Stimulated activated naive CD8-positive, alpha-beta T cell treated with anti-CD3 and anti-CD28 coated beads, Interleukin-15, amount 100 ng/mL, for 72 hours (primary cell): ENCODE measurements at regions not wholly inside any gene's neighbourhood (a gene's known extent, or its start where the extent isn't known, plus 50 kb on each side); places are given as distances from the start of the nearest gene placed in this dataset.

ENCODE experiments used
- ATAC-seq: fragments of 150-1000 bp; cut with Tn5 transposase; 2 replicates; pipeline ENCODE4 v1.10.0; 2021; ENCODE audit warnings: mild to moderate bottlenecking, moderate library complexity
- DNase-seq, 2 donors: peaks; one replicate each; pipeline ENCODE4 v3.0.0; 2021 to 2022
- H3K27ac Mint-ChIP-seq, 2 donors: one replicate each; pipeline ENCODE4 v1.8.0; 2022; ENCODE audit warnings: mild to moderate bottlenecking in 2 of 2, mixed read lengths in 2 of 2, moderate library complexity in 2 of 2
- H3K27me3 Mint-ChIP-seq: one replicate; pipeline ENCODE4 v1.8.0; 2022; ENCODE audit warnings: mixed read lengths
- H3K4me1 Mint-ChIP-seq: one replicate; pipeline ENCODE4 v1.8.0; 2022; ENCODE audit warnings: mild to moderate bottlenecking, mixed read lengths
- H3K4me3 Mint-ChIP-seq, 2 donors: one replicate each; pipeline ENCODE4 v1.8.0; 2022; ENCODE audit warnings: mild to moderate bottlenecking in 2 of 2, mixed read lengths in 2 of 2, moderate library complexity in 1 of 2
- H3K9me3 Mint-ChIP-seq, 2 donors: one replicate each; pipeline ENCODE4 v1.8.0; 2022; ENCODE audit warnings: mixed read lengths in 2 of 2

DNA sequence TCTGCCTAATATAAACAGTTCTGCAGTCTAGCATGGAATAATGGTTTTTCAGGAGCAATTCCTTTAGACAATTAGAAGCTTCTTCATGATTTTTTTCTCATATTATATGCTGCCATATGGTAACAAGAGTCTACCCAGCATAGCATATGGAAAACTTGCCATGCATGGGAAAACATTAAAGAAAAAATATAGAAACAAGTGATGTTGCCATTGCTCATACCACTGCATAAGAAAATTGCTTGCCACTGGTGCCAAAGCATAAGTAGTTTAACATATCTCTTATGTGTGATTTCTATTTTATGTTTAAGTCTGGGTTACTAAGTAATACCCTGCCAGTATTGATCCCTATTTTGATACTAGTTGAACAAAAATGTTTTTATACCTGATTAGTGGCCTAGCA is 171.2 kb downstream of the CCDC59 start:
- Mint-ChIP-seq H3K9me3 (peaks cover 16 to 20% of the 10 kb centered on the region in 2 donors), H3K27ac (no peak overlapping the region), H3K4me3 (no peak overlapping the region), H3K27me3 (no peaks in the 10 kb centered on the region), H3K4me1 (no peaks in the 10 kb centered on the region)
- DNase-seq (no peak), ATAC-seq (no peak)

DNA sequence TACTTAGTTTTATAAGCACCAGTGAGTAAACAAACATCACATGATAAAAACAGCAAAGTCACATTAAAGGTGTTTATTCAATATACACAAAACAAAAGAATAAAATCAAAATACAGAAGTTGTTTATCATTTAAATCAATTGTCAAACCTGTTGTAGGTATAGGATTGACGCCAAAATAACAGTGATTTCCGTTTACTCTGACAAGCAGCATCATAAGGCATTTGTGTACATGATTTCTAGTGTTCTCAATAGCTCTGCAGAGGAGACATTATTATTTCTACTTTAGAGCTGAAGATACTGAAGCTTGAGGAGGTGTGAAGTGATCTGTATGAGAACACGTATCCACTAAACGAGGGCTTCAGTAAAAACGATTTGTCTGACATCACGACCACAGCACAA is 171.9 kb downstream of the CCDC59 start:
- H3K9me3 Mint-ChIP-seq: peaks cover 19 to 20% of the 10 kb centered on the region in 2 donors
- no peak overlapping the region for H3K4me3 Mint-ChIP-seq
- no peak overlapping the region for H3K27ac Mint-ChIP-seq
- no peaks in the 10 kb centered on the region for H3K4me1 Mint-ChIP-seq
- no peak for ATAC-seq
- DNase-seq: no peak
- H3K27me3 Mint-ChIP-seq: no peaks in the 10 kb centered on the region

DNA sequence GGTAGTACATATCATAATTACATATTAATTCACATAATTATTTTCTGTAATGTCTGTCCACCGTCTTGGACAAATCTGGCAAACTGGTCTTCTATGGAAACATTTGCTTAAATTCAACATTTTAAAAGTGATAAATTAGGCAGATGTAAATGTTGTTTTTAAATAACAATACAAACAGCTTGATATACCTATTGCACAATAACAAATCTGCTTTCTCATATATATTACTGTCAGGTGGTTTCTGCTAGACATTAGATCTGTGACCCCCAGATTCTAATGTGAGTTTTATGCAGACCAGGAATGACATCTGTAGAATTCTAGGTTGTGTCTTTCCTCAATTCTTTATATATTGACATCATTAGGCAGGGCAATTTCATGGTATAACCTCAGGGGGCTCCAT is 173.3 kb downstream of the CCDC59 start:
- H3K27ac Mint-ChIP-seq: no peak overlapping the region
- peaks cover 10 to 20% of the 10 kb centered on the region in 2 donors for H3K9me3 Mint-ChIP-seq
- H3K4me1 Mint-ChIP-seq: no peaks in the 10 kb centered on the region
- H3K27me3 Mint-ChIP-seq: no peaks in the 10 kb centered on the region
- ATAC-seq (no peak), DNase-seq (no peak)
- H3K4me3 Mint-ChIP-seq: no peak overlapping the region

DNA sequence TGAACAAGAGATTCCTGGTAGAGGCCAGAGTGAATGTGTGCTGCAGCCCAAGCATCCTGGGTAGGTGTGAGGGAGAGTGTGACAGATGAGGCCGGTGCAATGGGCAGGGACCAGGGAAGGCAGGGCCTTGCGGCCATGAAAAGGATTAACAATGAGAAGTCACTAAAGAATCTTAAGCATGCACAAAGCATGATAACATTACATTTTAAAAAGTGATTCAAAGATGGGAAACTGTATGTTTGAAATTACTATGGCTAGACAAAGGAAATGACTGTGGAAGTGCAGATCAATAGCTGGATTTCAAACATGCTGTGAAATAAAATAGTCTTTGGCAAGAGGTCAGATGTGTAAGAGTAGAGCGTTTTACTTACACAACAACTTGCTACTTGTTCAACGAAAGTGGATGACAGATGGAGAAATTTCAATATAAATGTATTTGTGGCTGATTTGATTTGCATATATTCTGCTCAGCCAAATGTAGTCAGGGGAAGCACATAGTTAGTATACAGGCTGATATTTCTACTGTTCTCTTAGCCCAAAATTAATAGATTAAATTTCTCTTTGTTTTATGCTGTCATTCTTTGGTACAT is 175.5 kb downstream of the CCDC59 start:
- H3K4me1 Mint-ChIP-seq: no peaks in the 10 kb centered on the region
- no peak overlapping the region for H3K27ac Mint-ChIP-seq
- no peak overlapping the region for H3K4me3 Mint-ChIP-seq
- H3K9me3 Mint-ChIP-seq: peaks cover 6% of the 10 kb centered on the region in 2 donors
- no peaks in the 10 kb centered on the region for H3K27me3 Mint-ChIP-seq
- ATAC-seq (no peak), DNase-seq (no peak)

DNA sequence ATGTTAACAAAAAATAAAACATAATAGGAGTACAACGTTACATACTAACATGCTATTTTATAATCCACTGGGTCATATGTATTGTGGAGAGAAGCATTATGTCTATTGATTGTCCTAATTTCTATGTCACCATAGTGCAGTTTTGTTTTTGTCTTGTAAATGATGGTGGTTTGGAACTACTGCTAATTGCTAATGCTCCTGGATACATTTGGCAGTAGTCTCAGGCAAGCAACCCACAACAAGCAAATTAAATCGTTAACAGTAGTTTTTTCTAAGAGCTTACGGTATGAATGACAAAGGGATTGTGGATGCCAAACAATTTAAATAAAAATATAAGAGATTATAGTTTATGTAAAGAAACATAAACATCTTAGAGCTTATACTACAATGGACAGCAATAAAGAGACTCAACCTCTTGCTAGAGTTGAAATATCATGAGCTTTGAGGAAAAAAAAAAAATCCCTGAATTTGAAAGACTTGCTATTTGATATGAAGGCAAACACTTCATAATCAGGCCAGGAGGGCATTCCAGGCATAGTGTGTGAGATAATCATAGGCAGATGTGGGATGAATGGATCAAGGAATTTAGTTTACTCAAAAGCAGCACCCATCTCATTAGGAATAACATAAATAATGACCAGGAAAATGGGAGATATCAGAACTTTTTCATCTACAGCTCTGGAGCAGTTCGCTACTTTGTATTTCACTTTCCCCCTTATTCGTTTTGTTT is 181.3 kb downstream of the CCDC59 start:
- no peak for DNase-seq
- H3K27me3 Mint-ChIP-seq: no peaks in the 10 kb centered on the region
- no peak for ATAC-seq
- H3K4me3 Mint-ChIP-seq: no peak overlapping the region
- no peaks in the 10 kb centered on the region for H3K4me1 Mint-ChIP-seq
- H3K27ac Mint-ChIP-seq: no peak overlapping the region
- peaks cover 0 to 2% of the 10 kb centered on the region in 2 donors for H3K9me3 Mint-ChIP-seq

DNA sequence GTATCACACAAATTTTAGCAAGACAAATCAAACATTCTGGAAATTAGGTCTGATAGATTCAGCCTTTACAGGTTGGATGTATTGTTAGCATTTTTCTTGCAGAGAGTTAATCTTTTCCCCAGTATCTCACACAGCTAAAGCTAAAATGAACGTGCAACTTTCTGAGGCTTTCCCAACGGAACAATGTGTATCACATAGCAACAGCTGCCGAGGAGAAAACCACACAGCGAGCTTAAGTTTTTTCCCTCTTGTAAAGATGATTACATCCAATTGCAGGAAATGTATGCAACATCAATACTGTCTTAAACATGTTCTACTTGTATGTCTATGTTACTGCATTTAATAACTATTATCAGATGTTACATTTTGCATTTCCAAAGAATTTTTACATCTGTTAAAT is 182.2 kb downstream of the CCDC59 start:
- H3K27me3 Mint-ChIP-seq: no peaks in the 10 kb centered on the region
- no peak overlapping the region for H3K27ac Mint-ChIP-seq
- no peak for ATAC-seq
- DNase-seq: no peak
- no peak overlapping the region for H3K4me3 Mint-ChIP-seq
- no peaks in the 10 kb centered on the region for H3K9me3 Mint-ChIP-seq
- no peaks in the 10 kb centered on the region for H3K4me1 Mint-ChIP-seq

DNA sequence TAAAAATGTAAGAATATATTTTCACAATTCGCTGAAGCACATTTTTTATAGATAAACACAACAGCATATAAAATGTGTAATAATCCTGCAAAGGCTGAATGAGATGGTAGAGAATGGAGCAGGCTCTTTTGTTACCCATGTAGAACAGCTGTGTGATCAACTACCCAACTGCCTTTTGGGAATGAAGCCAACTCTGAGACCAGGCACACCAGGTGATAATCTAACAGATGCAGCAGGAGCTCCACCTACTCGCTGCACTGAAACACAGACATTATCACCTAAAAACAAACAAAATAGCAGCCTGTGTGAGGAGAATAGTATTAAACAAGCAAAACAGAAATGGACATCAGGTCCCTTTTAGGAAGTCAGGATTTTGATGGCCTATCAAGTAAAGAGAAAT is 183.3 kb downstream of the CCDC59 start:
- DNase-seq: no peak
- Mint-ChIP-seq H3K9me3 (peaks cover 0 to 4% of the 10 kb centered on the region in 2 donors), H3K27me3 (no peaks in the 10 kb centered on the region), H3K27ac (no peak overlapping the region), H3K4me3 (no peak overlapping the region), H3K4me1 (no peaks in the 10 kb centered on the region)
- ATAC-seq: no peak

DNA sequence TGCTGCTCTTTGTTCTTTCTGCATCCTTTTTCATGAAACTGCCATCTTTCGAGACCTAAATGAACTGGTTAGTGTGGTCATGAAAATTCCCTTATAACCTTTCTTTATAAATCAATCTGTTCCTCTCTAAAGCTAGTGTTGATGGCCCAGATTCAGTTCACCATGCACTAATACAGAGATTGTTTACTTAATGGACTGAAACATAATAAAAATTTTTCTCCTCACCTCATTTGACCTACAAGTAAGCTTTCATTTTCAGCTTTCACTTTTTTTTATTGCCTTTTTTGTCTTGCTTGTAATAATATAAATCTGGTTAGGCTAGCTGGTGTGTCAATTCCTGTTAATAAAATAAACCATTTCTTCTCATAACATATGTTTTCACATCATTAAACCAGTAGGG is 183.8 kb downstream of the CCDC59 start:
- Mint-ChIP-seq H3K9me3 (peaks cover 0 to 4% of the 10 kb centered on the region in 2 donors), H3K27ac (no peak overlapping the region), H3K27me3 (no peaks in the 10 kb centered on the region)

DNA sequence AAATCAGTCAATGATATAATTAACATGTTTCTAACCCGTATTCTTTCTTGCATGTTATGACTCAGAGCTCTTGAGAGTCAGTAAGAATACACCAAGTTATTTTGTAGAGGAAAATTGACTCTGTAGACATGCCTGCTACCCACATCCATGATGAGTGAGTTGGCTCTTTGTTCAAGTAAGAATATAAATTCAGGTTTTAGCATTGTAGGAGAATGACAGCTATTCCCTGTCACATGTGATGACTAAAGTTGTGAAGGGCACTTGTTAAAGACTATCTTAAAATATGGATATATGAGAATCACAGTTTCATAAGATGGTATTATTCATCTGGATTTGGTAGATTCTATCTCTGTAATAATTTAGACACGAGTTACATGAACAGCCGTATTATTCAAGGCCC is 209.1 kb downstream of the CCDC59 start:
- ATAC-seq: no peak
- H3K9me3 Mint-ChIP-seq: peaks cover 0 to 6% of the 10 kb centered on the region in 2 donors
- H3K4me1 Mint-ChIP-seq: no peaks in the 10 kb centered on the region
- no peak overlapping the region for H3K27ac Mint-ChIP-seq
- H3K27me3 Mint-ChIP-seq: no peaks in the 10 kb centered on the region
- H3K4me3 Mint-ChIP-seq: no peak overlapping the region
- DNase-seq: no peak

More for the DNA sequence above, 183.8 kb downstream of the CCDC59 start:
- DNase-seq (no peak), ATAC-seq (no peak)
- no peak overlapping the region for H3K4me3 Mint-ChIP-seq
- no peaks in the 10 kb centered on the region for H3K4me1 Mint-ChIP-seq

DNA sequence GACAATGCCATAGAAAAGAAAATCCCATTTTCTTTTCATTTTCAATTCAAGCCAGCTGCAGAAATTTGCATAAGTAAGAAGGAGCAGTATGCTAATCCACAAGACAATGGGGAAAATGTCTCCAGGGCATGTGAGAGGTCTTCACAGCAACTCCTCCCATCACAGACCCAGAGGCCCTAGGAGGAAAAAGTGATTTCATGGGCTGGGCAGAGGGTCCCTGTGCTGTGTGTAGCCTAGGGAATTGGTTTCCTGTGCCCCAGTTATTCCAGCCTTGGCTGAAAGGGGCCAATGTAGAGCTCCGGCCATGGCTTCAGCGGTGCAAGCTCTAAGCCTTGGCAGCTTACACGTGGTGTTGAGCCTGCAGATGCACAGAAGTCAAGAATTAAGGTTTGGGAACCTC is 211.4 kb downstream of the CCDC59 start:
- no peak overlapping the region for H3K4me3 Mint-ChIP-seq
- ATAC-seq (no peak), DNase-seq (no peak)
- peaks cover 0 to 6% of the 10 kb centered on the region in 2 donors for H3K9me3 Mint-ChIP-seq
- no peak overlapping the region for H3K27ac Mint-ChIP-seq
- H3K27me3 Mint-ChIP-seq: no peaks in the 10 kb centered on the region
- H3K4me1 Mint-ChIP-seq: no peaks in the 10 kb centered on the region

DNA sequence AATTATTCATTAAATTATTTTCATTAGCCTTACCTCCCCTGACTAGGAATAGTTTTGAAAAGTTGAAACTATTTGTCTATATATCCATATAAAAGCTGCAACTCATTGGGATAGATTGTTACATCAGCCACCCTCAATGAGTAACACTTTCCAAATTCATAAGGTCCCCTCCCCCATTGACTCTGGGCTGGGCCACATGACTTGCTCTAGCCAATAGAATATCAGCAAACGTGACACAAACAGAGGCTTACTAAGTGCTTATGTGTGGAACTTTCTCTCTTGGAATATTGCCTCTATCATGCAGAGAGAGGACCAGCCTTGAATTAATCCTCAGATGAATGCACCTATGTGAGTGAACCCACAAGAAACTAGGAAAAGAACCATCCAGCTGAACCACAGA is 213.7 kb downstream of the CCDC59 start:
- ATAC-seq: no peak
- H3K27ac Mint-ChIP-seq: no peak overlapping the region
- H3K27me3 Mint-ChIP-seq: no peaks in the 10 kb centered on the region

DNA sequence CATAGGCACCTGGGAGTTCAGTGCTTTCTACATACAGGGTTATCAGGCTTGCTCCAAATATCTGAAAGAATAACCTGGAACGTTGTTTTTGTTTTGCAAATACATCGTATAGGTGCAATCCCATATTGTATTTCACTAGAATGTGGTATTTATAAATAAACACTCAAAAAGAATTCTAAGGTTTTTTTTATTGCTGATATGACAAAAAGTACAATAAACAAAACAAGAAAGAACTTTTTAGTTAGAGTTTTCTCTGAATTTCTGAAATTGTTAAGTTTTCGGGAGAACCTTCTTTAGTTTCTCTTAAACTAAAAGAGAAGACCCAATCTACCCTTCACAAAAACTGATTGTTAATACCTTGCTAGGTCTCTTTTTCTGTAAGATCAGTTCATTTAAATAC is 225.8 kb downstream of the CCDC59 start:
- no peak for ATAC-seq

More for the DNA sequence above, 213.7 kb downstream of the CCDC59 start:
- Mint-ChIP-seq H3K9me3 (peaks cover 0 to 6% of the 10 kb centered on the region in 2 donors), H3K4me1 (no peaks in the 10 kb centered on the region), H3K4me3 (no peak overlapping the region)
- no peak for DNase-seq

DNA sequence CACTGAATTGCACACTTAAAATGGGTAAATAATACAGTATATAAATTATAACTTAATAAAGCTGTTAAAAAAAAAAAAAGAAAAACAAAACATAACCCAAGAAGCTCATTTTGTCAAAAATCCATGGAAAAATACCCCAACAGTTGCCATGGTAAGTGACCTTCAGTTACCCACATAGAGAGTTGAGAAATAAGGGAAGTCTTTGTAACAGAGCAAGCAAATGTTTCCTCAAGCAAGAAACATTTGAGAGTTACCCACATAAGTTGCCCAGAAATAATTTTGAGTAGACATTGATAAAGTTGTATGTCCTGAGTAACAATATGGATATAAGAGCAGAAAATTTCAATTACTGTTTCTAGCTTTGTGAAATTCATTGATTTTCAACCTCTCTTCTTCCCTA is 227.4 kb downstream of the CCDC59 start:
- Mint-ChIP-seq H3K9me3 (no peaks in the 10 kb centered on the region), H3K27me3 (no peaks in the 10 kb centered on the region), H3K27ac (no peak overlapping the region), H3K4me1 (no peaks in the 10 kb centered on the region), H3K4me3 (no peak overlapping the region)
- DNase-seq (no peak), ATAC-seq (no peak)

More for the DNA sequence above, 225.8 kb downstream of the CCDC59 start:
- no peak for DNase-seq
- Mint-ChIP-seq H3K4me3 (no peak overlapping the region), H3K9me3 (peaks cover 5 to 15% of the 10 kb centered on the region in 2 donors), H3K27ac (no peak overlapping the region), H3K4me1 (no peaks in the 10 kb centered on the region), H3K27me3 (no peaks in the 10 kb centered on the region)

DNA sequence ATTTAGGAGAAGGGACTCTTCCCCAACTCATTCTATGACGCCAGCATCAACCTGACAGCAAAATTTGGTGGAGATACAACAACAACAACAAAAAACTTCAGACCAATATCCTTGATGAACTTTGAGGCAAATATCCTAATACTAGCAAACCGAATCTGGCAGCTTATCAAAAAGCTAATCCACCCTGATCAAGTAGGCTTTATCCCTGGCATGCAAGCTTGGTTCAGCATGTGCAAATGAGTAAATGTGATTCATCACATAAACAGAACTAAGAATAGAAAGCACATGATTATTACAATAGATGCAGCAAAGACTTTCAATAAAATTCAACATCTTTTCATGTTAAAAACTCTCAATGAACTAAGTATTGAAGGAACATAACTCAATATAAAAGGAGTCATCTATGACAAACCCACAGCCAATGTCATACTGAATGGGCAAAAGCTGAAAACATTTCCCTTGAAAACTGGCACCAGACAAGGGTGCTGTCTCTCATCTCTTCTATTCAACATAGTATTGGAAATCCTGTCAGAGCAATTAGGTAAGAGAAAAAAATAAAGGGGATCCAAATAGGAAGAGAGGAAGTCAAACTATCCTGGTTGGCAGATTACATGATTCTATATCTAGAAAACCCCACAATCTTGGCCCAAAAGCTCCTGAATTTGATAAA is 233.3 kb downstream of the CCDC59 start:
- no peak overlapping the region for H3K4me3 Mint-ChIP-seq
- peaks cover 9 to 18% of the 10 kb centered on the region in 2 donors for H3K9me3 Mint-ChIP-seq
- no peak for DNase-seq
- no peaks in the 10 kb centered on the region for H3K4me1 Mint-ChIP-seq
- peaks cover 11% of the 10 kb centered on the region for H3K27me3 Mint-ChIP-seq
- H3K27ac Mint-ChIP-seq: no peak overlapping the region
- ATAC-seq: no peak

DNA sequence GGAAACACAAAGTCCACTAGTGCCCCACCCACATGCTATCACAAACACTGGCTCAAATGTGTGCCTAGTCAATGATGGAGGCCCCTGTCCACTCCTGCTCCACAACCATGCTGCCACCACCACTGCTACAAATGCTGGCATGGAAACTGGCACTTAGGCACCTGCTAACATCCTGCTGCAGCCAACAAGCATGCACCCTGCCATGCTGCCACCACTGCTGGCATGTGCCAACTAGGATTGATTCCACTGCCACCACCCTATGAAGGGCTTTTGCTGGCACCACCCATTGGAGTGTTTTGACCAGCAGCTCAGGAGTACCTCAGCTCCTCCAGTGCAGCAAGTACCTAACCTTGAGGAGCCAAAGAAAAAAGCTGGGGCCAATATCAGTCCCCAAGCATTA is 236.6 kb downstream of the CCDC59 start:
- no peaks in the 10 kb centered on the region for H3K4me1 Mint-ChIP-seq
- DNase-seq: no peak
- ATAC-seq: no peak
- H3K27ac Mint-ChIP-seq: no peak overlapping the region
- peaks cover 11% of the 10 kb centered on the region for H3K27me3 Mint-ChIP-seq
- H3K9me3 Mint-ChIP-seq: peaks cover 9 to 18% of the 10 kb centered on the region in 2 donors
- H3K4me3 Mint-ChIP-seq: no peak overlapping the region

DNA sequence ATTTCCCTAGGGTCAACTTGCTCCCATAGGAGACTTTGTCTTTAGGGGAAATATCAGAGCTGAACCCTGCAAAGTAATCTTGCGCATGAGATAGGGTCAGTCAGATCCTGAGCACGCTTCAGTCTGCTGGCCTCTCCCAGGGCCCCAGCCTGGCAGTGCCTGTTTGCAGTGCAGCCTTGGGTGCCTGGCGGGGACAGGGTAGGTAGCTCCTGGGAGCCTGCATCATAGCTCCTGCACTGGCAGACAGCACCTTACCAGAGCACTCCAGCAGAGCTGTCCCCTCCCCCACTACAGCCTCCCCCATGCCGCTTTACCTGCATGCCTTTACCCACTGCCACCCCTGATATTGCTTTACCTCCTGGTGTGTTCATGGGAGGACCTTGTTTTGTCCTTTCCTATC is 237.3 kb downstream of the CCDC59 start:
- peaks cover 11% of the 10 kb centered on the region for H3K27me3 Mint-ChIP-seq
- ATAC-seq: no peak
- no peak for DNase-seq
- peaks cover 9 to 18% of the 10 kb centered on the region in 2 donors for H3K9me3 Mint-ChIP-seq
- H3K27ac Mint-ChIP-seq: no peak overlapping the region
- no peaks in the 10 kb centered on the region for H3K4me1 Mint-ChIP-seq
- no peak overlapping the region for H3K4me3 Mint-ChIP-seq
